ENCODE measurements at regions not wholly inside any gene's neighbourhood (a gene's known extent, or its start where the extent isn't known, plus 50 kb on each side); places are given as distances from the start of the nearest gene placed in this dataset.

GRCh38 chr2:103860016-103860415, 993.9 kb upstream of the POU3F3 start:
- H3K27ac ChIP-seq (ENCODE audit: low read depth in 1 of 2, low read length in 2 of 2) = no peak overlapping the region
- POLR2A ChIA-PET = no interaction called here
- intact Hi-C loops (cut with DNase I, micrococcal nuclease) = no loop called here
- ATAC-seq (ENCODE audit: poor library complexity) = no peak
- H3K9me3 Mint-ChIP-seq = peaks cover 3% of the 10 kb centered on the region
- no peak overlapping the region for H3K4me3 Mint-ChIP-seq
- peaks cover 0 to 4% of the 10 kb centered on the region in 2 experiments for H3K9me3 ChIP-seq (ENCODE audit: control insufficient read depth in 1 of 2, insufficient read depth in 1 of 2, low read length in 2 of 2)
- no peaks in the 10 kb centered on the region for H3K36me3 ChIP-seq (ENCODE audit: insufficient read depth, low read length)
- DNase-seq = no peak
- H3K4me1 ChIP-seq (ENCODE audit: insufficient read depth, low read length) = no peaks in the 10 kb centered on the region
- no peaks in the 10 kb centered on the region for H3K36me3 Mint-ChIP-seq (ENCODE audit: low read depth)
- no peak overlapping the region for H3K4me3 ChIP-seq (ENCODE audit: low read length)
- H3K27ac Mint-ChIP-seq = no peak overlapping the region
- TF ChIP-seq CTCF (IDR thresholded peaks at IDR 0.05) = no peak
- no peaks in the 10 kb centered on the region for H3K4me1 Mint-ChIP-seq (ENCODE audit: low read depth)
- H3K27me3 ChIP-seq (ENCODE audit: control insufficient read depth in 1 of 2, insufficient read depth in 2 of 2, low read length in 2 of 2) = no peaks in the 10 kb centered on the region
- CTCF ChIA-PET = no interaction called here
- H3K27me3 Mint-ChIP-seq = no peaks in the 10 kb centered on the region

GRCh38 chr2:103868396-103868795, 985.5 kb upstream of the POU3F3 start:
- POLR2A ChIA-PET = no interaction called here
- H3K27ac Mint-ChIP-seq = no peak overlapping the region
- intact Hi-C loops (cut with DNase I, micrococcal nuclease) = no loop called here

GRCh38 chr2:103873716-103874351, 980.1 kb upstream of the POU3F3 start:
- DNase-seq = no peak
- Mint-ChIP-seq H3K27ac (no peak overlapping the region), H3K36me3 (ENCODE audit: low read depth) (no peaks in the 10 kb centered on the region), H3K4me1 (ENCODE audit: low read depth) (no peaks in the 10 kb centered on the region), H3K4me3 (no peak overlapping the region), H3K9me3 (peaks cover 13% of the 10 kb centered on the region), H3K27me3 (no peaks in the 10 kb centered on the region)
- peaks cover 0 to 6% of the 10 kb centered on the region in 2 experiments for H3K9me3 ChIP-seq (ENCODE audit: control insufficient read depth in 1 of 2, insufficient read depth in 1 of 2, low read length in 2 of 2)
- no peak overlapping the region for H3K4me3 ChIP-seq (ENCODE audit: low read length)
- no peaks in the 10 kb centered on the region for H3K36me3 ChIP-seq (ENCODE audit: insufficient read depth, low read length)
- no peak overlapping the region for H3K27ac ChIP-seq (ENCODE audit: low read depth in 1 of 2, low read length in 2 of 2)
- ChIA-PET POLR2A (no interaction called here), CTCF (no interaction called here)
- no peaks in the 10 kb centered on the region for H3K4me1 ChIP-seq (ENCODE audit: insufficient read depth, low read length)
- ATAC-seq (ENCODE audit: poor library complexity) = no peak
- no peak for TF ChIP-seq CTCF (IDR thresholded peaks at IDR 0.05)
- H3K27me3 ChIP-seq (ENCODE audit: control insufficient read depth in 1 of 2, insufficient read depth in 2 of 2, low read length in 2 of 2) = no peaks in the 10 kb centered on the region
- intact Hi-C loops (cut with DNase I, micrococcal nuclease) = no loop called here

More at GRCh38 chr2:103868396-103868795, 985.5 kb upstream of the POU3F3 start:
- CTCF ChIA-PET = no interaction called here
- H3K36me3 ChIP-seq (ENCODE audit: insufficient read depth, low read length) = no peaks in the 10 kb centered on the region
- no peak overlapping the region for H3K27ac ChIP-seq (ENCODE audit: low read depth in 1 of 2, low read length in 2 of 2)
- no peaks in the 10 kb centered on the region for H3K27me3 ChIP-seq (ENCODE audit: control insufficient read depth in 1 of 2, insufficient read depth in 2 of 2, low read length in 2 of 2)
- no peaks in the 10 kb centered on the region for H3K4me1 ChIP-seq (ENCODE audit: insufficient read depth, low read length)
- ATAC-seq (ENCODE audit: poor library complexity) (no peak), DNase-seq (no peak)
- no peak overlapping the region for H3K4me3 ChIP-seq (ENCODE audit: low read length)
- no peak for TF ChIP-seq CTCF (IDR thresholded peaks at IDR 0.05)
- Mint-ChIP-seq H3K36me3 (ENCODE audit: low read depth) (no peaks in the 10 kb centered on the region), H3K4me3 (no peak overlapping the region), H3K9me3 (peaks cover 5% of the 10 kb centered on the region), H3K4me1 (ENCODE audit: low read depth) (no peaks in the 10 kb centered on the region), H3K27me3 (no peaks in the 10 kb centered on the region)
- H3K9me3 ChIP-seq (ENCODE audit: control insufficient read depth in 1 of 2, insufficient read depth in 1 of 2, low read length in 2 of 2) = peaks cover 0 to 6% of the 10 kb centered on the region in 2 experiments
